DMS53 treated with DMSO at 0.1 percent for 48 hours (cell line): ENCODE measurements at regions not wholly inside any gene's neighbourhood (a gene's known extent, or its start where the extent isn't known, plus 50 kb on each side); places are given as distances from the start of the nearest gene placed in this dataset.

Experiments used
- DNase-seq: peaks from one replicate; lab custom pipeline; 2025; ENCODE audit not compliant: unreplicated experiment; lab: John Stamatoyannopoulos, UW

DNA sequence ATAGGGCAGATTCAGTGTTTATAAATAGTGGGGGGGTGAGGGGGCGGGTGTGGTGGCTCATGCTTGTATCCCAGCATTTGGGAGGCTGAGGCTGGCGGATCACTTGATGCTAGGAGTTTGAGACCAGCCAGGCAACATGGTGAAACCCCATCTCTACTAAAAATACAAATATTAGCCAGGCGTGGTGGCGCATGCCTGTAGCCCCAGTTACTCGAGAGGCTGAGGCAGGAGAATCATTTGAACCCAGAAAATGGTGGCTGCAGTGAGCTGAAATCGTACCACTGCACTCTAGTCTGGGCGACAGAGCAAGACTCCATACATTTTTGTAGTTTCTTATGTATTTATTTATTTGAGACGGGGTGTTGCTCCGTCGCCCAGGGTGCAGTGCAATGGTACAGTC, 109.0 kb upstream of the ZNF217 start:
- DNase-seq, result no peak

DNA sequence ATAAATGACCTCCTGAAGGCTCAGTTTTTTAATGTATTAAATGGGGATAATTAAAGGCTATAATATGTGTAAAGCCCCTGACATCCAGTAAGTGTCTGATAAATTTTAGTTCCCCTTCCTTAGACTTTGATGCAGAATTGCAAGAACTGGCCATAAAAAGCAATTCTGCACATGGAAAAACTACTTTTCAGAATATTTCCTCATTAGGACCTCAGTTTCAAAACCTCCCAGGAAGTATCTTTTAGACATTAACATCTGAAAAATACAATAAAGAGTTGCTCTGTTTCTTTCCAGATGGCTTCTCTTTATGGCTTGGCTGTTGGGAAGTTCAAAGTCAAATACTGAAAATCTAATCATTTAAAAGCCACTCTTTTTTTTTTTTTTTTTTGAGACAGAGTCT, 106.3 kb upstream of the ZNF217 start:
- DNase-seq, result no peak

DNA sequence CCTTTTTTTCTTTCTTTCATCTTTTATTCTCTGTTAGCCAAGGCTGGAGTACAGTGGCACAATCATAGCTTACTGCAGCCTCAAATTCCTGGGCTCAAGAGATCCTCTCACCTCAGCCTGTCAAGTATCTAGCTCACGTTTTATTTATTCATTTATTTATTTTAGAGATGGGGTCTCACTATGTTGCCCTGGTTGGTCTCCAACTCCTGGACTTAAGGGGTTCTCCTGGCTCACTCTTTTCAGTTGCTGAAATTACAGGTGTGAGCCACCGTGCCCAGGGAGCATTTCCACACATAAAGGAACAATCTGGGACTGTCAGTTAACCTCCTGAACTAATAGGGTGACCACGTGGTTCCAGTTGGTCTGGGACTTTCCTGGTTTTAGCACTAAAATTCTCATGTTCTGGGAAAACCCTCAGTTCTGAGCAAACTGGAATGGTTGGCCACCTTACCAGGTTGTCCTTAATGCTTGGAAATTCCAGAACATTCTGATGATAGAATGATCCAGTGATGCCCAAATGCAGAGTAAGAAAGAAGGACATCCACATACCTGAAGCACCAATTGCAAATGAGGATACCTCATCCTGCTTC, 105.5 kb upstream of the ZNF217 start:
- DNase-seq, result no peak

DNA sequence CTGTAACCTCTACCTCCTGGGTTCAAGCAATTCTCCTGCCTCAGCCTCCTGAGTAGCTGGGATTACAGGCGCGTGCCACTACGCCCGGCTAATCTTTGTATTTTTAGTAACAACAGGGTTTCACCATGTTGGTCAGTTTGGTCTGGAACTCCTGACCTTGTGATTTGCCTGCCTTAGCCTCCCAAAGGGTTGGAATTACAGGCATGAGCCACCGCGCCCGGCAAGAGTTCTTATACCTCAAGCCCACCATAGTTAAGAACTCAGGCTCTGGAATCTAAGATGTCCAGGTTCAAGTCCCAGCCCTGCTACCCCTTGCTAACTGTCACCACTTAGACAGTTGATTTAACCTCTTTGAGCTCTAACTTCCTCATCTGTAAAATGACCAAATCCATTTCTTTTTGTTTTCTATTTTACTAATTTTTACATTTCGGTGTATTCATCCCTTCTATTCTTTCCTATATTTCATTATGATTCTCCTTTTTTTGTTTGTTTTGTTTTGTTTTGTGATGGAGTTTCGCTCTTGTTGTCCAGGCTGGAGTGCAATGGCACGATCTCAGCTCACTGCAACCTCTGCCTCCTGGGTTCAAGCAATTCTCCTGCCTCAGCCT, 104.8 kb upstream of the ZNF217 start:
- DNase-seq, result no peak

DNA sequence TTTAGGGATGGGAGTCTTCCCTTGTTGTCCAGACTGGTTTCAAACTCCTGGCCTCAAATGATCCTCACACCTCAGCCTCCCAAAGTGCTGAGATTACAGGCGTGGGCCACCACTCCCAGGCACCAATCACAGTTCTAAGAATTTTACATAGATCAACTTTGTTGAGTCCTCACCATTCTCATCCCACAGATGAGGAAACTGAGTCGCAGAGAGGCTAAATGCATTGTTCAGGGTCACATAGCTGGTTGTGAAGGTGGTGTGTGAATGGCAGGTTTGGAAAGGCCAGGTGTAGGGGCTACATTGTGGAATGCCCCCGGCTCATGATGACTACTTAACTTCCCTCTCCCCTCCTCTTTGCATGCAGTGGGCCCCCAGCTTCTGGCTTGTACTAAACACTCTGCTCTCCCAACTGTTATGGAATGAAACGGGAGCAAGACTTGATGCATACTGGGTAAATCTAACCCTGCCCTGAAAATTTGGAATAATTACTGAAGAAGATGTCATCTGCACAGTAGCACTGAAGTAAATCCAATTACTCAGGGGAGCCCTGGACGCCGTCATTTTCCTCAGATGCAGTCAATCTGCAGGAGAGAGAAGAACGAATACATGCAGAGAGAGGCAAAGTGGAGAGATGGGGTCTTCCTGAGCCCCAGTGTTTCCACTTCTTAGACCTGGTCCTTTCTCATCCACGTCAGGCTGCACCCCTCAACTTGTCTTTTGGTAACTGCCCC, 102.3 kb upstream of the ZNF217 start:
- no peak for DNase-seq

DNA sequence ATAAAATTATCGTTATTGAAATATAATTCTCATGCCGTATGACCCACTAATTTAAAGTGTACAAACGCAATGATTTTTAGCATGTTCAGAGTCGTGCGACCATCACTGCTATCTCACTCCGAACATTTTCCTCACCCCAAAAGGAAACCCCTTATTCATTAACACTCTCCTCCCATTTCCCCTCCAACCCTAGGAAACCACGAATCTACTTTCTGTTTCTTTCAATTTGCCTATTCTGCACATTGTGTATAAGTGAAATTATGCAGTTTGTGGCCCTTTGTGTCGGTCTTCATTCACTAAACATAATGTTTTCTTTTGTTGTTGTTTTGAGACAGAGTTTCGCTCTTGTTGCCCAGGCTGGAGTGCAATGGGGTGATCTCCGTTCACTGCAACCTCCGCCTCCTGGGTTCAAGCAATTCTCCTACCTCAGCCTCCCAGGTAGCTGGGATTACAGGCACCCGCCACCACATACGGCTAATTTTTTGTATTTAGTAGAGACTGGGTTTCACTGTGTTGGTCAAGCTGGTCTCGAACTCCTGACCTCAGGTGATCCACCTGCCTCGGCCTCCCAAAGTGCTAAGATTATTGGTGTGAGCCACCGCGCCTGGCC, 99.7 kb upstream of the ZNF217 start:
- DNase-seq, result no peak

DNA sequence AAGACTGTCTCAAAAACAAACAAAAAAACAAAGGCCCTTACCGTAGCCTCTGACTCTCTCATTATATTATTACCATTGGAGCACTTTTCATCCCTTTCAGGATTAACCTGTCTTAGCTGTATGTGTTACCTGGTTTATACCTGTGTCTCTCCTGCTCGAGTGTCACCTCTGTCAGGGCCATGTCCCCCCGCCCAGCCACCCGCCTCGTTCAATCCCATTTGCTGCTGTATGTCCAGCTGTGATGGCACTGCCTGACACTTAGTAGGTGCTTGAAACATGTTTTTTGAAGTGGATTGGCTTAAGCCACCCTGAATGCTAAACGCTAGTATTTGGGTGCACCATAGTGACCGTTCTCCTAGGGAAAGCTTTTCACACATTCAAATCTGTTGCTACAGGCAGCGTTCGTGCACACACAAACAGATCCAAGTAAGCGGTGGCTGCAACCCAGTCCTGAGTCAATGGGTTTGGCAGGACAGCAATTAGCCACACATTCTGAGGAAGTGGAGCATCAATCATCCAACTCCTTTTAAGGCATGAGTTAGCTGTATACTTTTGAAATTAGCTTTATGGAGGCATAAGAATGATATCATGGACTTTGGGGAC, 98.9 kb upstream of the ZNF217 start:
- no peak for DNase-seq

DNA sequence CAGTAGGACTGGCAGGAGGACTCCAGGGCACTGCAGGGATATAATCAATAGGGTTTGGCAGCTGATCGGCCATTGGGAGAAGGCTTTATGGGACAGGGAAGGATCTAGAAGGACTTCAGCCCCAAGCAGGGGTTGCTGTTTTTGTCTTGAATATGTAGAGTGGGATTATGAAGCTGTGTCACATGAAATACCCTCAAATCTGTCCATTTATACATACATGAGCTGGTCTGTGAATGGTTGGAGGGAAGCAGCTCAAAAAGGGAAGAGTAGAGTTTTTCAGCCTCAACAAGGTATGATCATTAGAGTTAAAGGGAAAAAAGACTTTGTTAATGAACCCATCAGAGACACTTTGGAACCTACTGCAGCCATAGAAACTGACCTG, 98.2 kb upstream of the ZNF217 start:
- no peak for DNase-seq

DNA sequence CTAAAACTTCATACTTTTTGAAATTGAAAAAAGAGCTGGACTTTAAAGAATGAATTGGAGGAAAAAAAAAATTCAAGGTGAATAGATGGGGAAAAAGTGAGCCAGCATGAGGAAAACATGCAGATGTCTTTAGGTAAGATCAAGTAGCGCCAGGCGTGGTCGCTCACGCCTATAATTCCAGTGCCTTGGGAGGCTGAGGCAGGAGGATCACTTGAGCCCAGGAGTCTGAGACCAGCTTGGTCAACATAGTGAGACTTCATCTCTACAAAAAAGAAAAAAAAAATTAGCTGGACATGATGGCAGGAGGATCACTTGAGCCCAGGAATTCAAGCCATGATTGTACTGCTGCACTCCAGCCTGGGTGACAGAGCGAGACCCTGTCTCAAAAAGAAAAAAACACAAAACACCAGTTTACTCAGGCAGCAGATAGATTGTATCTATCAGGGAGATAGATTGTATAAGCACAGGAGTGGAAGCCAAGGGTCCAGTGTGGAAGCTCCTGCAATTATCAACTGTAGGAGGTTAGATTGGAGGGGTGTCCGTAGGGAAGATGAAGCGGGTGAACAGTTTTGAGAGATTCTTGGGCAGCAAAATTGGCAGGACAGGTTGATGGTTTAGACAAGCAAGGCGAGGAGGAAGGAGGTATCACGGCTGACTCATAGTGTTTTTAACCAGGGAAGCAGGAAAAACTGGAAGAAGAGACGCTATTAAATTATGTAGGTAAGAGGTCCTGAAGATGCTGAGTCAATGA, 97.6 kb upstream of the ZNF217 start:
- peak; percentile 22 for DNase-seq

DNA sequence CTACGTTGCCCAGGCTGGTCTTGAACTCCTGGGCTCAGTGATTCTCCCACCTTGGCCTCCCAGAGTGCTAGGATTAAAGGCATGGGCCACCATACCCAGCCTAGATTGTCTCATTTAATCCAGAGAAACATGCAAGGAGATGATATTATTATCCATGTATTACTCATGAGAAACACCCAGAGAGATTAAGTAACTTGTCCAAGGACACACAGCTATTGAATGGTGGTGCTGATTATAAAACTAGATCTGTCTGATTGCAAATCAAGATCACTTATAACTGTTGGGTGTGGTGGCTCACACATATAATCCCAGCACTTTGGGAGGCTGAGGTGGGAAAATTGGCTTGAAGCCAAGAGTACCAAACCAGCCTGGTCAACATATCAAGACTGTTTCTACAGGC, 94.4 kb upstream of the ZNF217 start:
- DNase-seq, result no peak

DNA sequence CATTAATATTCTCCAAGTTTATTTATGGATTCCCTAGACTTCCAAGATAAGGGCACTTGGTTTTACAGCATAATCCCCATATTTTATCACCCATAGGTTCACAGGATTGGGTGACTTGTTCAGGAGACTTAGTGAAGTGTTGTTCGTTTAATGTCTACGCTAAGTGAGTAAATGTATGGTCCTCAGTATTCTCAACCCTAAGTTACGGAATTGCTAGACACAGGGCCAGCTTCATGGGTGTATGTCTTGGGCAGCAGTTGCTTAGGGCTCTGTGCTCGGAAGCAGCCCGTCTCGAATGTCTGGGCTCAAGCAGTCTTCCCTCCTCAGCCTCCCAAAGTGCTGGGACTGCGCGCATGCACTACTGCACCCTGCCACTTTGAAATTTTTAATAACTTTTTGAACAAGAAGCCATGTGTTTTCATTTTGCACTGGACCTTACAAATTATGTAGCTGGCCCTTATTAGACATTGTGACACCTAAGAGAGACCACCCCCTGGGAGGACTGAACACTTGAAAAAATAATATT, 91.5 kb upstream of the ZNF217 start:
- no peak for DNase-seq

DNA sequence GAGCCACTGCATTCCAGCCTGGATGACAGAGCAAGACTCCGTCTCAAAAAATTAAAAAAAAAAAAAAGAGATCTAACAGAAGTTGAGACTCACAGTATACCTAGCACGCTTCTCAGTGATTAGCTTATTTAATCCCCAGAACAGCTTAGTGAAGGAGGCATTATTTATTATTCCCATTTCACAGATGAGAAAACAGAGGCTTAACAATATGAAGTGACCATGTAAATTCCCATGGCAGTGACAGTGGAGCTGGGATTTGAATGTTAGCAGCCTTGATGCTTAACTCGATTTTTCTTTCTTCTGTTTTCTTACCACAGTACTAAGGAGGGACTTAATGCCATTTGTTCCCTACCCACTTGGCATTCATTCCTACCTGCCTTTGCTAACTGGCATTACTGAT, 89.9 kb upstream of the ZNF217 start:
- DNase-seq, result no peak

DNA sequence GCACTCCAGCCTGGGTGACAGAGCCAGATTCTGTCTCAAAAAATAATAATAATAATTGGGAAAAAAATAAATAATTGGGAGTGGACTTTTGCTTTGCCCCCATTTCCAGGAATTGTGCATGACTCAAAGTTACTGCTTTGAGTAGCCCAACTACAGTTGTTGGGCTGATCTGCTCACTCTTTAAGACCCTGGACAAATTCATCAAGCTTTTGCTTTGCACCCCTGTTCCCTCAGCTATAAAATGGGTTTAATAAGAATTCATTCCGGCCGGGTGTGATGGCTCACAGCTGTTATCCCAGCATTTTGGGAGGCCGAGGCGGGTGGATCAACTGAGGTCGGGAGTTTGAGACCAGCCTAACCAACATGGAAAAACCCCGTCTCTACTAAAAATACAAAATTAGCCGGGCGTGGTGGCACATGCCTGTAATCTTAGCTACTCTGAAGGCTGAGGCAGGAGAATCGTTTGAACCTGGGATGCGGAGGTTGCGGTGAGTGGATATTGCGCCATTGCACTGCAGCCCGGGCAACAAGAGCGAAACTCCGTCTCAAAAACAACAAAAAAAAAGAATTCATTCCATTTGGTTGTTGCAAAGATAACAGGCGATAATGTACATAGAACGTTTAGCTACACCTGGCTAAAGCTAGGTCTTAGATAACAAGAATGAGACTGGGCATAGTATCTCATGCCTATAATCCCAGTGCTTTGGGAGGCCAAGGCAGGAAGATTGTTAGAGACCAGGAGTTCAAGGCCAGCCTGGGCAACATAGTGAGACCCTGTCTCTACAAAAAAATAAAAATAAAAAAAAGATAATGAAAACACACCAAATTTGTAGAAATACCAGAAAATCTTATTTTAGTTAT, 87.9 kb upstream of the ZNF217 start:
- no peak for DNase-seq

DNA sequence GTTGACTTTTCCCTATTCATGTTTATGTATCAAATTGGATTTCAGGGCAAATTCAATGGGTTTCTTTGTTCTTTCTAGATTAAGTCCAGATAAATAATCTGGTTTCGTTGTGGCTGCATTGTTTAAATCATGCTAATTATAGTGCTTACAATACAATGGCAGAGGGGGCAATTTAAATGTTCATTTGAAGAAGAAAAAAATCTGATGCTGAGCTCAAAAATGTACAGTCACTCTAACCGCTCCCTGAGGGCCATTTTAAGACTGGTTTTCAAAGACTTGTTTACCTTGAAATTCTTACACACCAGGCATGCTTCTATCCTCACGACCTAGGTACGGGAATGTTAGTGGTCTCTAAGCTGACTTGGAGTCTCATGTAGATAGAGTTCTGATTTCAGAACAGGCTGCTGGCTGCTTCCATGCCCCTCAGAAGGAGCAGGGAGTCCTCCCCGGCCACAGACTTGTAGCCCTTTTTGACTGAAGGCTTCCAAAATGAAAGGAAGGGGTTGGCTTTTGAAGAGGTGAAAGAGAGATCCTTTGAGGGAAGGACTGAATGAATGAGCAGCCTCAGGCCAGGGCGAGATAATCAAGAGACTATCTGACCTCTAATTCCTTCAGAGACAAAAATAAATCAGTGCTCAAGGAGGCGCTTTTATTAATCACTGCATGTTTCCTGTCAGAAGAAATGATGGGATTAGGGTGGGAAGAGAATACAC, 86.1 kb upstream of the ZNF217 start:
- DNase-seq, result no peak

DNA sequence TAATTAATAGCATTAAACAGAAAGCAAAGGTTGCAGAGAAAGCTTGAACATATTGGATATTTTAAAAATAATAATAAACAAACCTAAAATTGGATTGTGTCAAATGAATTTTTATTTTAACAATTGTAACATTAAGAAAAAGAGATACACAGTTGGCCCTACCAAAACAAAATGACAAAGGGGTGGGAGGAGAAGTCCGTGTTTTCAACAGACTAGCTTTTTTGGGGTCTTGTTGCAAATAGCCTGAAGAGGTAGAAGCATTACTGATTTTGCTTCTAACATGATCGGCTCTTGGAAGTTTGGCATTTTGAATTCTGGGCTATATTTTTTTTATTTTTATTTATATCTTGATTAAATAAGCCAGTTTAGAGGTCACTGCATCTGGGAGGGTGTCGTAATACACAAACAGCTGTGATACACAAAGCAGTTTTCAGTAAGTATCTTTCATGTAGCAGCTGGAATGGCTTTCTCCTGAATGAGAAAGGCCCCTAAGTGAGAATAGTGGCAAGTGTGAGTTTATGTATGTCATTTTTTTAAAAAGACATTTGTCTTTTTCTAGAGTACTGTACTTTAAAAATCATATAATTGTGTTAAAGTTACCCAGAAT, 85.5 kb upstream of the ZNF217 start:
- no peak for DNase-seq

DNA sequence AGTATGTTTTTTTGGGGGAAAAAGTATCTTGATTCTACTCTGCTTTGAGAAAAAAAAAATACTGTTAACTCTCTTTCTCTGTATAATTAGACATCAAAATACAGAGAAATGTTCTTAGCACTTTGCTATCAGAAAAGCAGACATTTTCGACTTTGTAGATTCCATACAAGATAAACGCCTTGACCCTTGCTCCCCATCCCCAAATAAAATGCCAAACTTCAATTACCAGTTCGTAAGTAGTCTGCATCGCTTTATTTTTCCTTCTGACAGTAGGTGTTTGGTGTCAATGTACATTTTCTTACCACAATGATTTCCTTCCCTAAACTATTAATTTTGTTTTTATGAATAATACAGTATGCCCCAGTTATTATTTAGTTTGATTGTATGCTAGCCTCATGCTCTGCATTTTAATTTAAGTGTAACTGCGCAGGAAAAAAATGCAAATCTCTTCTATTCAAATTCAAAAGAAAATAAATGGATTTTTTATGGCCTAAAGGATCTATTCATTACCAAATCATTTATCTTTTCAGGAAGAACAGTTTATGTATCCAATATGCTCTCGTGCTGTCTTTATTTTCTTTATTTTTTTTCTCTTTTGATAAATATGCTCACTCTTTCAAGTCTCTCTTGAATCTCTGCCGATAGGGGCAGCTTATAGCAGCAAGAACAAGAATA, 84.8 kb upstream of the ZNF217 start:
- DNase-seq, result no peak

DNA sequence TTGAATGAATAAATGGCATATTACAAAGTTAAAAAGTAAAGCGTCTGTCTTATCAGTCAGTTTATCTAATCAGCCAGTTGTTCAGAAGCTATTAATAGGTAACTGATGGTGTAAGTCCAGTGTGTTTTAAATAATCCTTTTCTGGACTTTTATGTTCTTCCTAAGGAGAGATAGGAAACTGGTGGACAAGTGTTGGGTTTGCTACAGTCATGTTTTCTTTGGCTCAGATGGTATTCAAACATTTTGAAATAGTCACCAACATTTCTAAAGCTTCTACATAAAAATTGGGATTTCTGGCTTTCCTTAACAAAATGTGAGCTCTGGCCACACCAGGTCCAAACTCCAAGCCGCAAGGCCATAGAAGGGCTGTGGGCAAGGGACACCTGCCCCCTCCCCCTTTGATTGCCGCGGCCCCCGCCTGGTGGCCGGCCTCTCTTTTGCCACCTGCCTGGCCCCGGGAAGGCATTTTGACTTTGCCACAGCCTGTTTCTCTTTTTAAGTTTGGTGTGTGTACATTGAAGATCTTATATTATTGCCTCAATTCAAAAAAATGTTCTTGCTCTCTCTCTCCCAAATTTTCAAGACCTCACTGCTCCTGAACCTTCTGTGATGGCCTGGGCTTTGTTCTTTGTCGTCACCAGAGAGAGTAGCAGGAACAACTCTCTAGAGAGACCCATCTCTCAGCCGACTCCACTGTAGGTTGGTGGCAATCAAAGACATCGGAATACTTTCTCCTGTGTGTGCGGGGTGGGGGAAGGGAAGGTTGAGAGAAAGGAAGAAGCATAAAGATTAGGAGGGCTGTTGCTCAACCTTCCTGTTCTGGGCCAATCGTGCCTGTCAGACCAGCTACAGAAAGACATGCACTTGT, 84.0 kb upstream of the ZNF217 start:
- DNase-seq, result no peak
